HG02623 (cell line): ENCODE measurements at regions not wholly inside any gene's neighbourhood (a gene's known extent, or its start where the extent isn't known, plus 50 kb on each side); places are given as distances from the start of the nearest gene placed in this dataset.
"Not testable (repeated sequence)": the region's sequence is repeated elsewhere in the genome, so short reads cannot be mapped to it uniquely, and the experiment has no call there.

Experiments used
- ATAC-seq: cut with Tn5 transposase; IDR thresholded peaks from one replicate; pipeline ENCODE4 v1.9.1; 2021; ENCODE audit warnings: moderate library complexity; ENCODE audit not compliant: unreplicated experiment

GRCh38 chr10:57094083-57094482 is 733.0 kb upstream of the ZWINT start:
- ATAC-seq, result no peak

GRCh38 chr10:57053530-57053929 is 692.5 kb upstream of the ZWINT start:
- no peak for ATAC-seq

- ATAC-seq, result no peak
These were observed 688.0 kb upstream of the ZWINT start for GRCh38 chr10:57049096-57049495.

- ATAC-seq, result no peak
These were observed 677.5 kb upstream of the ZWINT start for GRCh38 chr10:57038531-57038930.

- no peak for ATAC-seq
These were observed 674.3 kb upstream of the ZWINT start for GRCh38 chr10:57035310-57035709.

- not testable (repeated sequence) for ATAC-seq
These were observed 671.2 kb upstream of the ZWINT start for GRCh38 chr10:57032301-57032700.

GRCh38 chr10:57031346-57031745 is 670.3 kb upstream of the ZWINT start:
- no peak for ATAC-seq

- ATAC-seq, result no peak
These were observed 665.2 kb upstream of the ZWINT start for GRCh38 chr10:57026307-57026706.

GRCh38 chr10:57023626-57024025 is 662.6 kb upstream of the ZWINT start:
- ATAC-seq, result no peak

- no peak for ATAC-seq
These were observed 657.4 kb upstream of the ZWINT start for GRCh38 chr10:57018452-57018851.

GRCh38 chr10:57017356-57018037 is 656.4 kb upstream of the ZWINT start:
- no peak for ATAC-seq

- no peak for ATAC-seq
These were observed 654.7 kb upstream of the ZWINT start for GRCh38 chr10:57015595-57016318.

GRCh38 chr10:57015187-57015586 is 654.1 kb upstream of the ZWINT start:
- ATAC-seq, result no peak

- no peak for ATAC-seq
These were observed 653.7 kb upstream of the ZWINT start for GRCh38 chr10:57014758-57015157.

GRCh38 chr10:57008189-57008588 is 647.1 kb upstream of the ZWINT start:
- ATAC-seq, result no peak

GRCh38 chr10:56991591-56992069 is 630.6 kb upstream of the ZWINT start:
- ATAC-seq, result no peak

- no peak for ATAC-seq
These were observed 614.5 kb upstream of the ZWINT start for GRCh38 chr10:56975513-56975912.

GRCh38 chr10:56973766-56974165 is 612.7 kb upstream of the ZWINT start:
- no peak for ATAC-seq

- ATAC-seq, result no peak
These were observed 582.2 kb upstream of the ZWINT start for GRCh38 chr10:56943221-56943755.

- ATAC-seq, result no peak
These were observed 573.5 kb upstream of the ZWINT start for GRCh38 chr10:56934515-56934914.

- ATAC-seq, result no peak
These were observed 567.7 kb upstream of the ZWINT start for GRCh38 chr10:56928714-56929113.

- ATAC-seq, result no peak
These were observed 566.6 kb upstream of the ZWINT start for GRCh38 chr10:56927701-56928100.
